ENCODE measurements at regions not wholly inside any gene's neighbourhood (a gene's known extent, or its start where the extent isn't known, plus 50 kb on each side); places are given as distances from the start of the nearest gene placed in this dataset.
"Not testable (repeated sequence)": the region's sequence is repeated elsewhere in the genome, so short reads cannot be mapped to it uniquely, and the experiment has no call there.

- no peak for FAIRE-seq
These were observed 614.6 kb upstream of the CDH5 start for GRCh38 chr16:65751622-65752521.

- FAIRE-seq: no peak
These were observed 617.0 kb upstream of the CDH5 start for GRCh38 chr16:65749506-65749905.

DNA sequence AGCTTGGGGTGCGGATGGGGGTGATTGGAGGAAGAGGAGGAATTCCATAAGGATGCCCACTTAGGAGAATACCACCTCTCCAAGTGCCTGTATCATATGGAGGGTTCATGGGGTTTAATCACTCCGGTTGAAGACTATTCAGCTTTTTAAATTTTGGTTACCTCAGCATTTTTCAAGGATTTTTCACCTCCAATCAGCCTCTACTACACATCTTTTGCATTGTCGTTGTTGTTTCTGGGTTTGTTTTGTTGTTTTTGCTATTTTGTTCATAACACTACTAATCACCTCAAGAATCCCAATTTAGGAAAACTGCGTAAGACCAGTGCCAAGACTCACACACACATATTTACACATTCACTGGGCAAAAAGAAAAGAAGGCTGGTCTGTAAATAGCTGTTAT is 619.5 kb upstream of the CDH5 start:
- FAIRE-seq: no peak

DNA sequence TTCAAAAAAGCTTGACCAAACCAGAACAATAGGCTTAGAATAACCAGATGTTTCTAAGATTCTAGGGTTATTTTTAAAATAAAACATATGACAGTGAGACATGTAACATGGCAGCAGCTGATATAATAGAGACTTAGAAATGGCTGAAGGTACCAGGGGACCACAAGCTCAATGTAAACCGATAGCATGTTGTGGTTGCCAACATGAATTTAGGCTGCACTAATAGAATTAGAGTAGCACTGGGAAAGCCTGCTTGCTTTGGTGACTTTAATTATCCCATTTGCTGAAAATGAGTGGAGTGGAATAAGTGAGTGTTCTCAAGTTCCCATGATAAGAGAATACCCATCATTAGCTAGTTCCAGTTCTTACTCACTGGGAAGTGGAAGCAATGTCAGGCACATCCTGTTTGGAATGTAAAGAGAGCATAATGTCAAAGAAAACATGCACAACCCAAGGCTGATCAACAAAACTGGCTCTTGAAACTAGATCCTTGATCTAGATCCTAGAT is 621.2 kb upstream of the CDH5 start:
- FAIRE-seq: no peak

- FAIRE-seq: no peak
These were observed 622.1 kb upstream of the CDH5 start for GRCh38 chr16:65744401-65744800.

DNA sequence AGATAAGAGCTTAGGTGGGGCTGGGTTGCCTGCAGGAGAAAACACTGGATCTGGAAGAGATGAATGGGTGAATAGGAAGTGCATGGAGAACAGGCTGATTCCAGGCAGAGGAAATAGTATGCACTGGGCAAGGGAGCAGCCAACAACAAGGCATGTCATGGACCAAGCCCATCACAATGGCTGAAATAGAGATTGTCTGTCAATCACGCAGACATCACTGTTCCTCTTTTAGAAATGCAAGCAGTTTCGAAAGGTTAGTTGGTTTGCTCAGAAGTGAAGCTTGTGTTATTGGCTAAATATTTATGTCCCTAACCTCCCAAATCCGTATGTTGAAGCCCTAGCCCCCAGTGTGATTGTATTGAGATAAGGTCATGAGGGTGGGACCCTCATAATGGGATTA is 621.7 kb upstream of the CDH11 start:
- no peak for FAIRE-seq

GRCh38 chr16:65740711-65741110 is 618.8 kb upstream of the CDH11 start:
- no peak for FAIRE-seq

GRCh38 chr16:65739518-65739917 is 617.7 kb upstream of the CDH11 start:
- FAIRE-seq: no peak

DNA sequence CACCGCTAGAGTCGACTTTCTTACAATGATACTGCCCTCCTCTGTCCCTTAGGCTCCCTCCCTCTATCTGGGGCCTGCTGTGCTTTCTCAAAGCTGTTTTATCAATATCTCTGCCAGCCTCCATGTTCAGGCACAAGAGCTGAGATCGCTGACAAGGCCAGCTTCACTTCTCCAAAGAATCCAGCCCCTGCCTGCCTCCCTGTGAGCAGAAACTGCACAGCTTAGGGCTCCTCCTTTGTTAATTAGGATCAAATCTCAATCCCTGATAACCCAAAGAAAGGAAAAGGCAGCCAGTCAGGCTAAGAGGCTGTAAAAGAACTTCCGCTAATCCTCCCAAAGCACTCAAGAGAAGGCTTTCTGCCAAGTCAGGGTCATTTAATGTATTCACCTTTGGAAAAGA is 616.0 kb upstream of the CDH11 start:
- FAIRE-seq: no peak

DNA sequence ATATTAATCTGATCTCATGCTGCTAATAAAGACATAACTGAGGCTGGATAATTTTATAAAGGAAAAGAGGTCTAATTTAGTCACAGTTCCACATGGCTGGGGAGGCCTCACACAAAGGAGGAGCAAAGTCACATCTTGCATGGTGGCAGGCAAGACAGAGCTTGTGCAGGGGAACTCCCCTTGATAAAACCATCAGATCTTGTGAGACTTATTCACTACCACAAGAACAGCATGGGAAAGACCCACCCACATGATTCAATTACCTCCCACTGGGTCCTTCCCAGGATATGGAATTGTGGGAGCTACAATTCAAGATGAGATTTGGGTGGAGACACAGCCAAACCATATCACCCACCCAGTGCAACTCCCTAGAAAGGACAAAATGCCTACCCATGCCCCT is 613.8 kb upstream of the CDH11 start:
- FAIRE-seq: not testable (repeated sequence)

GRCh38 chr16:65733721-65734120 is 611.9 kb upstream of the CDH11 start:
- FAIRE-seq: no peak

- no peak for FAIRE-seq
These were observed 610.0 kb upstream of the CDH11 start for GRCh38 chr16:65731833-65732232.

DNA sequence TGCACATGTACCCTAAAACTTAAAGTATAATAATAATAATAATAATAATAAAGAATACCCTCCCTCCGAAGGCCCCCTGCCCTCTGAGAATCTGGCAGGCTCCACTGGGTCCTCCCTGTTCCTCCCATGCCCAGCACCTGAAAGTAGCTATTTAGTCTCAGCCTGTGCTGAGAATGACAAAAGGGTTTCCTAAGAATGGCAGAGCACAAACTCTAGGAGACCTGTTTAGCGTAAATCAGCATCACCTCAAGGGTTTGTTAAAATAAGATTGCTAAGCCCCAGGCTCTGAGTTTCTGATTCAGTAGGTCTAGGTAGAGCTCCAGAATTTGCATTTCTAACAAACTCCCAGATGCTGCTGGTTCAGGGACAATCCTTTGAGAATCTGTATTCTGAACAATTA is 606.8 kb upstream of the CDH11 start:
- FAIRE-seq: no peak

GRCh38 chr16:65728167-65728566 is 606.3 kb upstream of the CDH11 start:
- FAIRE-seq: no peak

DNA sequence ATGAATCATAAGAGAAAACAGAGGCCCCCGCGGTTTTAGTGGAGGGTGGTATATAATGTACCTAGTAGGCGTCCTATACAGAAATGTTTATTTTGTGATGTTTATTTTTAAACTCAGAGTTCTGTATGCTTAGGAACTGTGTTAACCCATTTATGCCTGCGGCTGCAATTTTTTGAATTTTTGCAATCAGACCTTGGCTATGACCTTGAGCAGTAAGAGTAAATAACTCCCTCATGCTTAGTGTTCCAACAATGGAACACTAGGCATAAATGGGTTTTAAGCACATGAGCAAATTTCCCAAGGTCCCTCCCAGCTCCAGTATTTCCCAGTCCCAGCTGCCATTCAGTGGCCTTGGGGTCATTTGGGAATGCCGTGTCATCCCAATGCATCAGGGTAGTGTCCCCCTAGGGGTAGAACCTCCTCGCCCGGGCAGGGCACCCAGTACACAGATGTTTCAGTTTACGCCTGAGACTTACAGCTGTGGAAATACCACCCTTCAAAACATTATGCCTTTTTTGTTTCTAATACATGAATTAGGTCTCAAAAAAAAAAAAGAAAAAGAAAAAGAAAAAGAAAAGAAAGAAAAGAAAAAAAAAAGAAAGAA is 605.8 kb upstream of the CDH11 start:
- no peak for FAIRE-seq

GRCh38 chr16:65725156-65725845 is 603.4 kb upstream of the CDH11 start:
- no peak for FAIRE-seq

GRCh38 chr16:65722429-65722828 is 600.6 kb upstream of the CDH11 start:
- no peak for FAIRE-seq

GRCh38 chr16:65717846-65718245 is 596.0 kb upstream of the CDH11 start:
- FAIRE-seq: no peak

DNA sequence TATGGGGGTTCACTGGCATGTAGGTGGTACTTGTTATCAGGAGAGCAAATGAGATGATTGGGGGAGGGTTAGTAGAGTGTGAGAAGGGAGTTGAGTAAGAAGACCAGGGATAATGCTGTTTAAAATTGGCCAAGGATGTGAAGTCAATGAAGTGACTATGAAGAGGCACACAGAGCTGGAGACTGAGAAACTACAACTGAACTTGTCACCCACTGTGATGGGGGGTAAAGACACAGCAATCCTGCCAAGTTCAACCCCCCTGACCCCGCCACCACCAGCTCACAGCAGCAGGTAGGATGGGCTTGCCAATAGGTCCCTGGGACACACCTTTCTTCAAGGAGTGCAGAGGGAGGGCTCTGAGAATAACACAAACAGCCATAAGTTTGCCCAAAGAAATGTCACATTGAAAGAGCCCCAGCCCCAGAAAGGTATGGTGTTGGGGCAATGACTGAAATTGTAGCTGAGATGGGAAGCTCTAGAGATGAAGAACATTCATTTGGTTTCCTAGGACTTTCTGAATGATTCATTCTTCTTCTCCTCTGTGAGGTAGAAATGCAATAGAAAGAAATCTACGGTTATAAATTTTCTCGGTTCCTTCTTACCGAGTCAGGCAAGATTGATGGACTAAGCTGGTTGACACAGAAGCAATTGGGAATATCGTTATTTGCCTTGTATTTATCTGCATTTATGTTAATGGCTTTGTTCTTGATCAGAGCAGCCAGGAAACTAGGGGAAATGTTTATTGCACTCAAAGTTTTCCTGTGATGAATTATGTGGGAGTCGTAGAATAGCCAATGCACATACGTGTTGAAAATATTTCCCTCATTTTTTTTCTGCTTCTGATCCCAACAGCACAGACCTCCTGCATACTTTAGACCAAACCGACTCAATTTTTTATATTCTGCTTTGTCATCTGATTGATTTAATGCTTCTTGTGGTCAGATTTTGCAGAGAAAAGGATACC is 595.2 kb upstream of the CDH11 start:
- no peak for FAIRE-seq

- FAIRE-seq: no peak
These were observed 591.4 kb upstream of the CDH11 start for GRCh38 chr16:65713181-65713808.

GRCh38 chr16:65710107-65710506 is 588.2 kb upstream of the CDH11 start:
- FAIRE-seq: no peak

DNA sequence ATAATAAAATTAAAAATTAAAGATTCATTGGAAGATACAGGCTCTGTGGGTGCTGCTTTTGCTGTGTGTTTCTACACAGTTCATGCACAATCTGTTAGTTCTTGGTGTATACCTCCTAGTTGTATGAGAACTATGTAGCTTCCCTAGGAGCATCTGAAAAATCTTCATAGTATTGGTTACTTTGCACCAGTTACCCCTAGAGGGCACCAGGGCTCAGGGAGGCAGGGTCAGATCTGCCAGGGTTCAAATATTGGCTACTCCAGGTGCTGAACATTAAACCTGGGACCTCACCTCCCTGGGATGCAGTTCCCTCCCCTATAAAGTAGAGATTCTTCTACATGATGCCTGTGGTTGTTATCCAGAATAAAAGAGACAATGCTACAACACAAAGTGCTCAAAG is 583.0 kb upstream of the CDH11 start:
- FAIRE-seq: no peak

All from G401.6 (cell line).